Activated T-cell treated with anti-CD3 and anti-CD28 coated beads for 48 hours (primary cell): ENCODE measurements at regions not wholly inside any gene's neighbourhood (a gene's known extent, or its start where the extent isn't known, plus 50 kb on each side); places are given as distances from the start of the nearest gene placed in this dataset.
"Not testable (repeated sequence)": the region's sequence is repeated elsewhere in the genome, so short reads cannot be mapped to it uniquely, and the experiment has no call there.

ENCODE experiments used
- DNase-seq: peaks from one replicate; pipeline ENCODE4 v3.0.0-alpha.2; 2020; ENCODE audit warnings: low read depth

DNA sequence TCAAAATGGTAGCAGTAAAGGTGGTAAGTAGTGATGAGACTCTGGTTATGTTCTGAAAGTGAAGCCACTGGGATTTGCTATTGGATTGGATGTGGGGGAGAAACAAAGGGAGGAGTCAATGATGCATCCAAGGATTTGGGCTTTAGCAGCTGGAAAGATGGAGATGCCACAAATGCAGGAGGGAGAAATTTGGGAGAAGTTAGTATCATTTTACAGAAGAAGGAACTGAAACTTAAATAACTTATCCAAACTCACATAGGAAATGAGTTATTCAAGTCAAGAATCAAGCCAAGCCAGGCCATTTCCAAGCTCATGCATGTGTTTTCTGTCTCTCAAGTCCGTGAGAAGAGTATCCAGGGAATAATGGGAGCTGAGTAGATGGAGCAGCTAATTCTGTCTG is 155.1 kb upstream of the TNFAIP3 start:
- DNase-seq = no peak

DNA sequence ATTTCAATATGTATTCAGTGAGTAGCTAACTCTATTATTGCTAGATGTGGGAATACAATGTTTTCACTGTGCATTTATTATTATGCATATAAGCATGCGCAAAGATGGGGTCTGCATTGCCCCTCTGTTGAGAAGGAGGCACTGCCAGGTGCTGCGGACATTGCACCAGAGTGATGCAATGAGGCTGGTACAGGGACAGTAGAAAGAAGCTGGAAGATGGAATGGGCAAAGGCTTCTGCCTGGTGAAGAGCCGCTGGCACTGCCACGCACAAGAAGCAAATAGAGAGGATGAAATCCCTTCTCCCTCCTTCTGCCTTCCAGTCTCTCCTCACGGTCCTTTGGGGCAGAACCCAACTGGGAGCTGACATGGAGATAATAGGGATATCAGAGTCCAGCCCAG is 154.5 kb upstream of the TNFAIP3 start:
- DNase-seq = no peak

- no peak for DNase-seq
Observed at GRCh38 chr6:137715589-137716045, 151.4 kb upstream of the TNFAIP3 start.

DNA sequence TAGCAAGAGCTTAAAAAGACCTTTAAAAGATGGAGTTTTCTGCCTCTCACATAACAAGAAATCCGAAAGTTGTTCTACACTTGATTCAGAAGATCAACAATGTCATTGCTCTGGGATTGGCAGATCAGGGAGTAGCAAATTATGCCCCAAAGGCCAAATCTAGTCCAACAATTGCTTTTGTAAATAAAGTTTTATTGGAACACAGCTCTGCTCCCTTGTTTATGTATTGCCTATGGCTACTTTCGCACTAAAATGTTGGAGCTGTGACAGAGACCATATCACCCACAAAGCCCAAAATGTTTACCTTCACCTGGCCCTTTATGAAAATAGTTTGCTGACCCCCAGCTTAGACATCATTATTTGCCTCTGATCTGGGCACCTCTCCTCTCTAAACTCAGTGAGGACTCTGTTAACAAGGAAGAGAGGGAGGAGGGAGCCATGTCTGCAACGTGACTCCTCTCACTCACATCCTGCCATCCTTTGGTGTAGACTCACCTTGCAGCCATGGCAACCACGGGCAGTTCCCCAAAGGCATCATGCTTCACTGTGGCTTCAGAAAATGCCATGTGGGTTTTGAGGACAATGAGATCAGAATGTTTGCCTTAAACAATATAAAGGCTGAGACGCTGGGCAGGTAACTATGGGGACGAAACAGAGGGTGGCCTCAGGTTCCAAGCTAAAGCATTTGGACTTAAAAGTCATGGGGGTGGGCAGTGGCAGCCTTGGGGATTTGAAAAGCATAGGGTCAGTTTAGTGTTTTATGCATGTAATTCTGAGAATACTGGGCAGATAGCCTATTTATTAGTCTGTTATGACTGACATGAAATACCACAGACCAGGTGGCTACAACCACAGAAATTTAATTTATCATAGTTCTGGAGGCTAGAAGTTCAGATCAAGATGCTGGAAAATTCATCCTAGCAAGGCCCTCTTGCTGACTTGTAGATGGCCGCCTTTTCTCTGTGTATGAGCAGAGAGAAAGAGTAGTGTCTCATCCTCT is 149.7 kb upstream of the TNFAIP3 start:
- DNase-seq = peak; percentile 58

DNA sequence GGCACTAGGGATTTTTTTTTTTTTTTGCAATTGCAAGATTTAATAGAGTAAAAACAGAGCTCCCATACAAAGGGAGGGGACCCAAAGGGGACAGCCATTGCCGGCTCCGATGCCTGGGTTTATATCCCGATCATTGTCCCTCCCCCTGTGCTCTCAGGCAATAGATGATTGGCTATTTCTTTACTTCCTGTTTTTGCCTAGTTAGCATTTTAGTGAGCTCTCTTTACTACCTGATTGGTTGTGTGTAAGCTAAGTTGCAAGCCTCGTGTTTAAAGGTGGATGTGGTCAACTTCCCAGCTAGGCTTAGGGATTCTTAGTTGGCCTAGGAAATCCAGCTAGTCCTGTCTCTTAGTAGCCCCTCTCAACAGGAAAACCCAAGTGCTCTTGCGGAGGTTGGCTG is 148.2 kb upstream of the TNFAIP3 start:
- DNase-seq = not testable (repeated sequence)

- no peak for DNase-seq
Observed at GRCh38 chr6:137722749-137723272, 144.2 kb upstream of the TNFAIP3 start.

- DNase-seq = no peak
Observed at GRCh38 chr6:137723273-137724017, 143.6 kb upstream of the TNFAIP3 start.

- DNase-seq = no peak
Observed at GRCh38 chr6:137724018-137724403, 143.0 kb upstream of the TNFAIP3 start.

DNA sequence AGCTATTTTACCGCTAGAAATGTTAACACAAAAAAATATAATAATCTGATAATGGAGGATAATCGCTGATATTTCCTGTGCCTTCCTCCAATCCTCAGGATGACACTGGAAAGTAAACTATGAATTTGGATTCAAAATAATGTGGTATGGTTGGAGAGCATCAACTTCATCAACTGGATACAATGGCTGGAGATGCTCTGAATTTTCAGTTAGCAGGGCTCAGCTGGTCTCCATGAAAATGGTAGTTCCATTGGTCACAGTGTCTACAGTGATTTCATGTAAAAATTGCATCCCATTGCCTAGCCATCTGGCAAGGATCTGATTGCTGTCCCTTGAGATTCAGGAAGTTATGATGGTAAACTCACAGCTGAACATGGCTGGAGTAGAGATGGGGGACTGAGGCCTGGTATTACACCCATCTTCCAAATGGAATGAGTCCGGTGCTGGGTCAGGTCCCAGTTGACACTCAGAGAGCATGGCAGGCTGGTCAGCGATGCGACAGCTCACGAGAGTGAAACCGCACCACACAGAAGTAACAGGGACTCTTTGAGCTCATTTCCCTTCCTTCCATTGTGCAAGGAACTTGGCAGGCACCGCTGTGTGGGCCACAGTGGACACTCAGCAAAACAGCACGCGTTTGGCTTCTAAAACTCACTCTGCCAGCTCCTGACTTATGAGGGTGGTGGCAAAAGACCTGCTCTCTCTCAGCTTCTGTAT is 142.4 kb upstream of the TNFAIP3 start:
- no peak for DNase-seq

DNA sequence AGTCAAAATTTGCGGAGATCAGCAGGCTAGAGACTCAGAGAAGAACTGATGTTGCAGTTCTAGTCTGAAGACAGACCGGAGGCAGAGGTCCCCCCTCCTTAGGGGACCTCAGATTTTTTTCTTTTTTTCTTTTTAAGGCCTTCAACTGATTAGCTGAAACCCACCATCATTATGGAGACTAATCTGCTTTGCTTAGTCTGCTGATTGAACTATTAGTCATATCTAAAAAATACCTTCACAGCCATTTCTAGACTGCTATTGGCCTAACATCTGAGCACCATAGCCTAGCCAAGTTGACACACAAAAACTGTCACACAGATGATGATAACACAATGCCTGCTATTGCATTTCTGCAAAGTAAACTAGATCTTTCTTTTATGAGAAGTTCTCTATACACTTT is 141.1 kb upstream of the TNFAIP3 start:
- no peak for DNase-seq

DNA sequence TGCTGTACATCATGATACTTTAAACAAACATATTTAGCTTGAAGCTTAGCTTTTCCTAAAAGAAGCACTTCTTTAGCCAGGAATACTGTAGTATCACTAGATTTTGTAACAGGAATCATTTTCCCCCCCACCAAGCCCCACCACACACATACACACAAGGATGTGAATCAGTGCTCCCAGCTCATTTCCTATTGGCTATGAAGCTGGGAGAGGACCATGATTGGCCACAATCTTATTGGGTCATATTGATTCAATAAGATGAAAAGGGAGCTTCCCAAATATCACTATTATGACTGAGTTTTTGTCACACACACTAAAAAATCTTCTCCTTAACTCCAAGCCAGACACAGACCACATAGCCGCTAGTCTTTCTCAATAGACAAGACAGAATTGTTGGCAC is 140.5 kb upstream of the TNFAIP3 start:
- DNase-seq = no peak

GRCh38 chr6:137727216-137727765 is 139.8 kb upstream of the TNFAIP3 start:
- no peak for DNase-seq

- DNase-seq = no peak
Observed at GRCh38 chr6:137728386-137729349, 138.4 kb upstream of the TNFAIP3 start.

GRCh38 chr6:137729866-137730629 is 137.0 kb upstream of the TNFAIP3 start:
- no peak for DNase-seq

- no peak for DNase-seq
Observed at GRCh38 chr6:137731600-137731959, 135.5 kb upstream of the TNFAIP3 start.

GRCh38 chr6:137731960-137732616 is 135.0 kb upstream of the TNFAIP3 start:
- DNase-seq = no peak

DNA sequence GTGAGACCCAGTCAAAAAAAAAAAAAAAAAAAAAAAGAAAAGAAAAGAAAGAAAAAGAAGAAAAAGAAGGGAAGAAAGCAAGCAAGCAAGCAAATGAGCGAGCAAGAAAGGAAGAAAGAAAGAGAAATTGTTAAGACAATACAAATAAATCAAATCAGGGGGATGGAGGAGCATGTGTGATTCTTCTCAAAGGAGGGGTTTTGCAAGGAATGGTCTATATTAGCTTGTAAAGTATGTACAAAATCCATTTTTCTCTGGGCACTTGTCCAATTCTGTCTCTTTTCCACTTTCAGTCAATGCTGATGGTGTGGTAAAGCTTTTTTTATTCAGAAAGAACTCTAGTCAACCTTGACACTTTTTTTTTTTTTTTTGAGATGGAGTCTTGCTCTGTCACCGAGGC is 133.7 kb upstream of the TNFAIP3 start:
- DNase-seq = no peak

GRCh38 chr6:137734005-137734874 is 132.8 kb upstream of the TNFAIP3 start:
- DNase-seq = no peak

DNA sequence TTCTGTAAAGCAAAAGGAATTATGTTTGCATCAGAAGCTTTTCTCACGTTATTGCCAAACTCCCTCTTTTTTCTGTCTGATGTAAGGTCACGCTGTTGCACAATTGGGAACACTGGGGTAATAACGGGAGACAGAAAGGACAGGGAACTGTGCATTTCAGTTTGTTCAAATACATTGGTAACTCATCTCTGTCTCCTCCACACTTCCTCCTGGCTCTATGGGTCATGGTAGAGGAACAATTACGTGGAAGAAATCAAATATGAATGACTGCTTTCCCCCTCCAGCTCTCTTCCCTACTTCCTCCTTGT is 132.2 kb upstream of the TNFAIP3 start:
- no peak for DNase-seq
